Keratinocyte (primary cell): ENCODE measurements at regions not wholly inside any gene's neighbourhood (a gene's known extent, or its start where the extent isn't known, plus 50 kb on each side); places are given as distances from the start of the nearest gene placed in this dataset.

Experiments used
- CTCF ChIP-seq, 3 experiments: IDR thresholded peaks in 1 of 3; conservative IDR thresholded peaks in 1 of 3; optimal IDR thresholded peaks in 1 of 3; 2 replicates in 2 of 3; 3 replicates in 1 of 3; pipeline versions ENCODE3 to v1.5.1; 2011; ENCODE audit warnings: low read length in 3 of 3, mild to moderate bottlenecking in 3 of 3, moderate library complexity in 2 of 3, control low read depth in 1 of 3, inconsistent platforms in 1 of 3; ENCODE audit not compliant: insufficient read depth in 2 of 3; ENCODE audit errors: extremely low read depth in 1 of 3
- EZH2 ChIP-seq: IDR thresholded peaks from one replicate; pipeline ENCODE4 v1.6.1; 2012; ENCODE audit warnings: inconsistent platforms, mild to moderate bottlenecking, low read length, moderate library complexity

GRCh38 chr18:34461266-34461665, 236.6 kb upstream of the NOL4 start:
- TF ChIP-seq CTCF (optimal IDR thresholded peaks at IDR 0.05 in 1 of 3, IDR thresholded peaks at IDR 0.05 in 1 of 3, conservative IDR thresholded peaks at IDR 0.05 in 1 of 3; ENCODE audit: extremely low read depth in 1 of 3, insufficient read depth in 2 of 3, low read length in 3 of 3), result no peak
- TF ChIP-seq EZH2, result no peak
